ENCODE measurements at regions not wholly inside any gene's neighbourhood (a gene's known extent, or its start where the extent isn't known, plus 50 kb on each side); places are given as distances from the start of the nearest gene placed in this dataset.
"Not testable (repeated sequence)": the region's sequence is repeated elsewhere in the genome, so short reads cannot be mapped to it uniquely, and the experiment has no call there.

DNA sequence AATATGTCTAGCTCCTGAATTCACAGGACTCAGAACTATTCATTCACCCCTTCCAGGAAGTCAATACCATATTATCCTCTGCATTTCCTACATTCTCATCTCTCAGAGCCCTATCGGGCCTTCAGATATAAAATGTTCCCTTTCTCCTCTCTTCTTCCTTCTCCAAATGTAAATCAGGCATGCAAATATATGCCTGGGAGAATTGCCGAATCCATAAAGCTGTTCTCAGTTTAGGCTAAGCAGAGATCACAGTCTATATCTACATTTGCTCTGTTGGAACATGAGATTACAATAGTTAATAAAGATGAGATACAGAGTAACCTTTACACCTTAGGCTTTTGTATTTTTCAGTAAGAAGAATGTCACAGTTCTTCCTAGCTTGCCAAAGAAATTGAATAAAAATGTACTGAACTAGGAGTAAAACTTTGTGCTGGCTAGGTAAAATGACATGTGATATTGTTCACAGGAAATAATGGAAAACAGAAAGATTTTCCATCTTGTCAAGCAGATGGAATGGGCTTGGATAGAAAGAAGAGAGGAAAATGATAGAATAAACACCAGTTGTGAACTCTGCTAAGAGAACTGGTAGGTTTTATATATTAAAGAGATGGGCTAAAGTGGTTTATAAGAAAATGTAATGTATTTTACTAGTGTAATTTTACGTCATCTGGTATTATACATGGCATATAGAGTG, 161.5 kb downstream of the NRIP1 start:
- DNase-seq = no peak

DNA sequence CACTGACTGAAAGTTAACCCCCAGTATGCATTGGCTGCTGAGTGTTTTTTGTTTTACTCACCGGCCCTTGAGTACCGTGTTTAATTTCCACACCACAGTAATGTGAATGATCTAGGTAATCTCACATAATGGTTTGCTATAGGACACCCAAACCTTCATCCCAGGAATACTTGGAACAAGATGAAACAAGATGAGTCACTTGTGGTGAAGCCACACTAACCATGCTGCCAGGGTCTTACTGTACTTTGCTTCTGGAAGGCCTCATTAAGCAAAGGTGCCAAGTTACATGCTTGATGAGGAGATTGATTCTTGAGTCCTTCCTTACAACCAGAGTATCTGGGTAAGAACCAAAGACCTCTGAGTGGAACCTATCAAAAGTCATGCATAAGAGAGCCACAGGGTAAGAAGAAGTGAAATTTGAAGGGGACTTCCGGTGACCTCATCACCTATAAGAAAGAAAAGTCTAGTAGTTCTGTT, 163.3 kb downstream of the NRIP1 start:
- no peak for DNase-seq

DNA sequence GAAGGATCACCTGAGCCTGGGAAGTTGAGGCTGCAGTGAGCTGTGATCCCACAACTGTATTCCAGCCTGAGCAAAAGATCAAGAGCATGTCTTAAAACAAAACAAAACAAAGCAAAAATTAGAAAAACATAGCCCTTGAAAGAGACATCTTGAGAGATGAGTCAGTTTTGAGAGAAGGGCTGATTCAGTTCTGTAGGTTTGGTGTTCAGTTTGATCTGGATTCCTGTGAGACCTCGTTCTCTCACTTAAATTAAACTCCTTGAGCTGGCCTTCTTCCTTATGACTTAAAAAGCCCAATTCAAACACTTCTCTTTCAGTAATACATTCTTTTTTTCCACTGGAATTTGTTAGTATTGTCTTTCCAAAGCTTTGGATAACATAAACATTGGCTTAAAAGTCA, 164.2 kb downstream of the NRIP1 start:
- no peak for DNase-seq

DNA sequence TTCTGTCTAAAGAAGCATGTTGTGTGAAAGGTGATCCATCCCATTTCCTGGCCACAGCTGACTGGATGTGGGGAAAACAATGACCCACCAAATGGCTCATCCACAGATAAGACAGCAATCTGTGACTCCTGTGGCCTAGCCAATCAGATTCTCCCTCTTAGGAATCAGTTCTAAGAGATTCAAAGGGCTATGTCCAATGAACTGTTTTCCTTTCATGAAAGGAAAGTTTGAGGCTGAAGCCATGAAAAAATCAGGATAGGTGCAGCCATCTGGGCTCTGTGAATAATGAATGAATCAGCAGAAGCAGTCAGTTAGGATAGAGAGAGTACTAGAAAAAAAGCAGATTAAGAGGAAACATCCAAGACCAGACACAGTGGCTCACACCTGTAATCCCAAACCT, 164.7 kb downstream of the NRIP1 start:
- no peak for DNase-seq

DNA sequence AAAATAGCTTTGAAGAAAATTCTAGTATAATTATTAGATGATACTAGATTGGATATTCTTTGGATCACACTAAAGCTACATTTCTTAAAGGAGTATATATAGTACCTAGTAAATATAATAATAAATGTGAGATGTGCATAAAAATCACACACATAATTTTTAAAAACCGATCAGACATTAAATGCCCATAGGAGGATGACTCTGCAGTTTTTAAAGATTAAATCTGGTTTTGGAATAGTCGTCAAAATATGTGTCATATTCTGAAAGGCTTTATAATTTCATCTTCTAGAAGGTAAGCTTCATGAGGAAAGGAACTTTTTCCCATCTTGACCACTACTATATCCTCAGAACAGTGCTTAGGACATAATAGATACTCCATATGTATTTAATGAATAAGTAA, 169.0 kb downstream of the NRIP1 start:
- DNase-seq = no peak

DNA sequence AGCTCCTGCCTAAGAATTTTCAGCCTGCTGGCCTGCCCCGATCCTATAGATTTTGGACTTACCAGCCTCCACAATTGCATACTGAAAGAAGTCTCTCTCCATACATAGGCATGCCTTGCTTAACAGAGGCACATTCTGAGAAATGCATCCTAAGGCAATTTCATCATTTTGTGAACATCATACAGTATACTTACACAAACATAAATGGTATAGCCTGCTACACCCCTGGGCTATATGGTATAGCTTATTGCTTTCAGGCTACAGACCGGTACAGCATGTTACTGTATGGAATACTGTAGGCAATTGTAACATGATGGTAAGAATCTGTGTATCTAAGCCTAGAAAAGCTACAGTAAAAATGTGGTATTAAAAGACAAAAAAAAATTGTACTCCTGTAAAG, 174.7 kb downstream of the NRIP1 start:
- no peak for DNase-seq

DNA sequence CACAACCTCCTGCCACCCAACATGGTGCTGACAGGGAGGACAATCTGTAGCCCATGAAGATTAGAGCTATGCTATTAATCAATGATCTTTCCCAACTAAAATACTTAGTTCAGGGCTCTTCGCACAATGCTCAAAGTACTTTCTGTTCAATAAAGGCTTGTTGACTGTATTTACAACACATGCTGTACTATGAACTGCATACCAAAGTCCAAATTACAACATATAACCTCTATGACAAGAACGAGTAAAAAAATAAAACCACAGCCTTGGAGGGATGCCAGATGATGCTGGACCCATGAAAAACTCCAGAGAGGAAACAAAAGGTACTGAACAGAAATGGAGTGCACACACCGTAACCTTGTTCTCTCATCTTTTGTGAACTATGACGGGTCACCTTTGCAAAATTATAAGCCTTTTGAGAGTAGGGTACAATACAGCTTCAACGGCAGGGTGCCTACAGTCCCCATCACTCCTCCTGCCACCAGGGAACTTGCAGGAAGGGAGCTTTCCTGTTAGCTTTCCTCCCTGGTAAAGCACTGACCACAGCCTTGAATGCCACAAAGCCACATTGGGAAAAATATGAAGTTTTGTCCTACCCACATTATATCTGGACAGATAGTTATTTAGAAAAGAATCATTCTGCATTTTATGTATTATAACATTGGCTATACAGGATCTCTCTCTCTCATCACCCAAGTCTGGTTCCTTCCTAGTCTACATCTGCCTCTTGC, 175.6 kb downstream of the NRIP1 start:
- DNase-seq = no peak

DNA sequence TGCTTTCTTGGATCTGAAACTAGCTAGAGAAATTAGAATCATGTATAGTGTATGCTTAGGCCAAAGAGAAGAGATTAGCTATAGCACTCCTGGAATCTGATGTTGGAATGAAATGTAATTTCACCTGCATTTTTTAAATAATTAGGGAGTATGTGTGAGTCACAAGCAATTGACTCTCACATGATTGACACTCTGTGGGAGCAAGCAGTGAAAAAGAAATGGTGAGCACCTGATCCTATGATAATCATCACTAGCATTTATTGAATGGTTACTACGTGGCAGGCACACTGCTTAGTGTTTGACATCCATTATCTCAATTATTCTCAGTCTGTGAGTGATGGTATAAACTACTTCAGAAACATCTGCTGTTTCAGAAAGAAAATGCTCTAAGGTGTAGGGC, 176.6 kb downstream of the NRIP1 start:
- DNase-seq = no peak

DNA sequence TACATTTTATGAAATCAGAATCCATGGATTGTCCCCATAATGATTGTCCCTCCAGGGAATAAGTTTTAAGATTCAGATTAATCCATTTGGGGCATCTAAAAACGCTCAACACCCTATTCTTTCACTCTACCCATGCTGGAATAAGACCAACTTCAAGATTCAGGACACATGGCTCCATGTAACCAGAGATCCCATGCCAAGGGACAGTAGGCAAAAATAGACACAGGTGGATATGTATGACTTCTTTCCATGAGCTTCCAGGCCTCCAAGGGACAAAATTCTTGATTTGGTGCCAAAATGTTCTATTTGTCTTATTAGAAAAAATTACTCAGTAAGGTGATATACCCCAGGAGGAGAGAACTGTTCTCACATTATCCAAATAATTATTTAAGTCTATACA, 178.8 kb downstream of the NRIP1 start:
- DNase-seq = no peak

DNA sequence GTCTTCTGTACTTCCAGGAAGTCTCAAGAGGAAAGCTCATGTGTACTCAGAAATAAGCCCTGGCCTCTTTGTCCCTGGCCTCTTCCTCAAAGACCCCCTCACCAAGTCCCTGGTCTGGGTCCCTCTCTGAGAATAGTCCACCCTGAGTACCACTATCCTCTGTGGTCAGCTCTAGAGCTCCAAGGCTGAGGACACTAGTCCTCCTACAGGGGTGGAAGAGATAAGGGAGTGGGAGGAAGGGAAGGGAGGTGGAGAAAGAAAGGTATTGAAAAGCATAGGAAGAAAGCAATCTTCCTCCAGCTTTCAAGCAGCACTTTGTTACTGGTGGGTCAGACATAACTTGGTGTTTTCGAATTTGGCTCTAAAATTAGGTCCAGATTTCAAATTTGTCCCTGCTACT, 181.4 kb downstream of the NRIP1 start:
- no peak for DNase-seq

DNA sequence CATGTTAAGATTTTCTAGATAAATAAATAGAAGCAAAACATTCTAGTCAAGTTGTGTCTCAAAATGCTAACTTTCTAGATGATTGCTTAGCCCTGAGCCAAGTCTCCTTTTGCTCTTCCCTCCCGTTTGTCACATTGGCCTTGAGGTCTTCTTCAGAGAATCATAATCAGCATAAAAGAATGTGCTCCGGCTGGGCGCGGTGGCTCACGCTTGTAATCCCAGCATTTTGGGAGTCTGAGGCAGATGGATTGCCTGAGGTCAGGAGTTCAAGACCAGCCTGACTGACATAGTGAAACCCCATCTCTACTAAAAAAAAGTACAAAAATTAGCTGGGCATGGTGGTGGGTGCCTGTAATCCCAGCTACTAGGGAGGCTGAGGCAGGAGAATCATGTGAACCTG, 182.3 kb downstream of the NRIP1 start:
- DNase-seq = not testable (repeated sequence)

DNA sequence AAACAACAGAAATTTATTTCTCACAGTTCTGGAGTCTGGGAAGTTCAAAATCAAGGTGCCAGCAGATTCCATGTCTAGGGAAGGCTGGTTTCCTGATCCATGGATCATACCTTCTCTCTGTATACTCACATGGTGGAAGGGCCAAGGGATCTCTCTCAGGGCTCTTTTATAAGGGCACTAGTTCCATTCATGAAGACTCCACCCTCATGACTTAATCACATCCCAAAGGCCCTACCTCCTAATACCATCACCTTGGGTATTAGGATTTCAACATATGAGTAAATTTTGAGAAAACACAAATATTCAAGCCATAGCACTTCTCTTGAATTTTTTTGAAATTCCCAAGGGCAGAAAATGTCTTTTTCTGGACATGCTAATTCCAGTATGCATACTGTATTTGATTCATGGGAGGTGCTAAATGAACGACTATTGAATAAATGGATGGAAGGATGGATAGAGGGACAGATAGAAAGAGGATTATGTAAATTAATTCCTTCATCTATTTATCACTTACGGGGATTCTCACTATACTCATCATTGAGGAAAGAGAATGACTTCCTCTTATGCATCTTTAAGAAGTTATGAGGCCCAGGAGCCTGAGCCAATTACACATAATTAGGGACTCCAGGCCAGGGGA, 182.8 kb downstream of the NRIP1 start:
- no peak for DNase-seq

DNA sequence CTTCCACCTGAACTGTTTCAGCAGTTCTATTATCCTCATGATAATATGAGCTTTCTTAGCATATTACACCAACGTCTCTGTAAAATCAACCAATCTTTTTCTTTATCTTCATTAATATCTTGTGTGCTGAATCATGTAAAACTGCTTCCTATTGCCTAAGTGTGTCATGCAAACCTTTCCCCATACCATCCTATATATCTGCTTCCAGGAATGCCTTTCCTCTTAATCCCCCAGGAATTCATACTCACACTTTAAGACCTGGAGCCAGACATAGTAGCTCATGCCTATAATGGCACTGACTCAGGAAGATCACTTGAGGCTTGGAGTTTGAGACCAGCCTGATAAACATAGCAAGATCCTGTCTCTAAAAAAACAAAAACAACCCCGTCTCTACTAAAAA, 183.9 kb downstream of the NRIP1 start:
- no peak for DNase-seq

DNA sequence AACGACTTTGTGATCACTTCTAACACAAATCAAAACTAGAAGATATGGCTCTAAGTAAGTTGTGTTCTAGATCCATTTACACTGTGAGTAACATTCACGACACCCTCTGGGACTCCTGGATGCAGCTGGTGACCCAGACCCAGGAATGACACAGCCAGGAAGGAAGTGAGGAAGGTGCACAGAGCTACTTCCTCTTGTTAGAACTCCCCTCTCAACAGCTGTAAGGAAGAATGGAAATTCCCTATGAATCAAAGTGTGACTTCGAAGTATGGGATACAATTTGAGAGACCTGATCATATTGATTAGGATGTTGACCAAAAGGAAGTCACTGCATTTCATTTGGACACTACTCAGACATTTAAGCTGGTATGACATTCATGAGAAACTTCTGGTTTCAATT, 185.3 kb downstream of the NRIP1 start:
- no peak for DNase-seq

DNA sequence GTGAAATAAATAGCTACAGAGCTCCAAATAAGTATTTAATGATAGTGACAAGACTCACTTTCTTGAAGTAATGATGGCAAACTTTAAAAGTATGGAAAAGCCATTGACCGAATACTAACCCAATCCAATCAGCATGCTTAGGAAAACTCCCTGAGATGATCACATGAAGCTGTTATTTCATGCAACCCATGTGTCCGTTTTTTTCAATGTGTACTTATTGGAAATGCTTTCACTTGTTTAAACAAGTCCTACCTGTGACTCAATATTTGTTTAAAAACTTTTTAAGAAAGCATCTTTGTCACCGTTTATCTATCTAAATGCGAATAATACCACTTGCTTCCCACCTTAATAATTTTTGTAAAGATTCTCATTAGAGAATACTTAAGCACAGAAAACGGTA, 185.8 kb downstream of the NRIP1 start:
- DNase-seq = no peak

DNA sequence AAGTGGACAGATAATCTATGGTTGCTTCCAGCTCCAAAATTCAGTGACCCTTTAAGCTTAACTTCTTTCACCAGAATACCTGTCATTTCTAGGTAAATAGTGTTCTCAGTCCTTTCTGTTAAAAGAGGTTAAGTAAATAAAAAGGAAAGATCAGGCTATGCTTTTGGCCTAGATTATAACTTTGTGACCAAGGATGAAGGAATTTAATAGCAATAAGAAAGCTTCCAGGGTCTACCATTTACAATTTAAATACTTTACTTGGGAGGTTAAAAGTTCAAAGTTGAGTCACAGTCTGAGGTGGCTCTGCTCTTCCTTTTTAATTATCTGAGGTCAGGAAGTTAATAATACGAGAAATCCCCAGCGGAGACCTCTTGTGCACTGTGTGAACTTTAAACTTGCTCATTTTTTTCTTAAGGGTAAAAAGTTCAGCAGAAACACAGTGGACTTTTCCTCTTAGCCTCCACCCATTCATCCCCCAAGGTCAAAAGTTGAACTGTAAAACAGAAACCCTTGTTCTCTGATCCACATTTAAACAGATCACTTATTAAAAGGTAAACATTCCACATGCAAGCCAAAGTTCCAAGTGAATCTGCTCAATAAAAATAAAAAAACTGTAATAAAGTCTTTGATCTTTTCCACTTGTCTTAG, 187.1 kb downstream of the NRIP1 start:
- no peak for DNase-seq

DNA sequence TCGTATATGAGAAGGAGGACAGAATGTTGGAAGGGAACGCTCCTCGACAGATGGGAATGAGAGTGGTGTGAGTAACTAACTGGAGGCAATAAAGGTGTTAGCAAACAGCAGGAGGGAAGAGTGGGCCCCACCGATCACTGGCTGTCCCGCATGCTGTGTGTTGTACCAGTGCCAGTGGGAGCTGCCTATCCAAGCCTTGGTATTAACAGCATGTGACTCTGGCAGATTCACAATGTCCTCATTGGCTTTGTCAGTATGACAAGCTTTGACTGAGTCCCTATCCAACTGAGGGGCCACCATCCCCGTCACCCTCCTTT, 188.3 kb downstream of the NRIP1 start:
- DNase-seq = no peak

DNA sequence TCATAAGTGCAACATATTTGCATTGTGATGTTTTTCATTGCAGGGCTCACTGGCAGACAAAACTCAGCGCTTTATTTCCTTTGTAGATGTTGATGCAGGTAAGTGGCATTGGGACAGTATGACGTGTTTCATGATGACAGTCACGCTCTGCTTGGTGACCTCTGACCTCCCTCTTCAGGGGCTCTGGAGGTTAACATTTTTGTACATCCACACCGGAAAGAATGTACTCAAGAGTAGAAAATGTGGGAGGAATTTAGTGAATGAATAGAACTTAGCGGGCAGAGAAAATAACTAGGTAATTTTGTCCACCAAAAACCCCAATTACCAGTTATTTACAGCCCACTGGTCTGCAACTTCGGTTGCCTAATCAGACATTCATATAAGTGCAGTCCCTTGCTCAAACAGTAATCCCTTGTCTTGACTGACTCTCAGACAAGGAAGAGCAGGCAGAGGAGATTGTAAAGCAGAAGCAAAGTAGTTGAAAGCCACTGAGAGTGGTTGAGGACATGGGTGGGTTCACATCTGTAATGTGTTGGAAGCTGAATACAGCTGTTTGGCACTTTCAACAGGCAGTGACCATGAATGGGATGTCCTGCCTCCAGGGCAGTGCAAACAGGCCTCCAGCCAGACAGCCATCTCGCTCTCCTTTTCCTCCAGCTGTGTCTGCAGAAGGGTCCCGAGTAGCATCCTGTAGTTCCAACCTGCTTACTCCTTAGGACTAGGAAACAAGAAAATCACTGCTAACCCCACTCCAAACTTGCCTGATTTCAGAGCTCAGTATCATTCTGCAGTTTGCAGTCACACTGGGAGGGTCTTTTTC, 188.9 kb downstream of the NRIP1 start:
- DNase-seq = no peak

DNA sequence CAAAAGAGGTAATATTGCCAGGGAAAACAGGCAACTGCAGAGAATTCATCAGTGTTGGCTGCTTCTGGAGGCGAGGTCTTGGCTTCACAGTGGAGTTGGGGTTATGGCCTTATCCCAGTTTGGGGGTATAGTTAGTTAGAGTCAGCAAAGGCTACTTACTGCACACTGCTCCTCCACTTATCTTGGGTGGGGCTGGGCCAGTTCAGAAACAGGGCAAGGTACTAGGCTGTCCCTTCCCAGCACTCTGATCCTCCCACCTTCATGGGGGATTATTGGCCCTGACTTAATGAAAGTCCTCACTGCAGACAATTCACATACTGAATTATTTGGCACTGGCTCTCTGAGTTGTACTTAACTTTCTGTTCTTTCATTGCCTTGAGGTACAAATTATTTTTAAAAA, 189.6 kb downstream of the NRIP1 start:
- no peak for DNase-seq

DNA sequence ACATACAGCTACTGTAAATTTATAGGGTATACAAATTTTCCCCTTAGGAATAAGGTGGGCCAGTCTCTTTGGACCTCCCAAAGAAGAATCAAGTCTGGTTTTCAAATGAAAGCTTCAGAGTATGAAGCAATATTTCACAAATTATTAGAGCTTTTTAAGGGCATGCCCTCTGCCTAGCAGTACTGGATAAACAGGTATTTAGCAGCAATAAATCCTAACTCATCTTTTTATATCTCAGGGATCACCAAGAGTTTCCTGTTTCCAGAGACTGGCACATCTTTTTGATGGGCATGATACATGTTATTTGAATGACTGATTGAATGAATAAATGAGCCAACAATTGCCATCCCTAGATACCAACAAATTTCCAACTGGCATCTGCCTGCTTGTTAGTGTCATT, 190.4 kb downstream of the NRIP1 start:
- DNase-seq = no peak

DNA sequence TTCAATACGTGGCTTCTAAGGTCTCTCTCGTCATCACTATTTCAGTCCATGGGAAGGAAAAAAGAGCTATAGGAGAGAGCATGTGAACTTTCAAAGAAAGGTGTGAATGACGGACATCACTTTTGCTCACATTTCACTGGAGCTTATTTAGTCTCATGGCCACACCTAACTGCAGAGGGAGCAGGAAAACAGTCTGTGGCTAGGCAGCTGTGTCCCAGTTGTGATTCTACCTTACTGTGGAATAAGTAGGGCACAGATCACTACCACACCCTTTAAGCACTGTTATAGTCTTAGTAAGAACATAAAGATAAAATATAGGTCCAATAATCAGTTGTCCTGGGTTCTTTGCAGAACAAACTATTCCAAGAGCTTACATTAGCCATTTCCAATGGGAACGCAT, 192.9 kb downstream of the NRIP1 start:
- no peak for DNase-seq

DNA sequence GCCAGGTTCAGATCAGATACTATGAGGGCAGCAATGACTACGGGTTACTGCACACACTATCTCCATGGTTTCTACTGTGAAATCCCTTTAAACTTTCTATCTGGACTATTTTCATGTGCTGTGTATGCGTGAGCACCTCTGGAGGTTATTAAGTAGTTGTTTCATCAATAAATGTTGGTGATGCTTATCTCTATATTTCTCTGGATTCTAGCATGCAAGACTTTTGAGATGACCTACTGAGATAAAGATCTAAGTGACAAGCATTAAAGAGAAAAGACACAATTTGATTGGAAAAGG, 194.0 kb downstream of the NRIP1 start:
- no peak for DNase-seq

Data from NCI-H345 (cell line).